ENCODE measurements at regions not wholly inside any gene's neighbourhood (a gene's known extent, or its start where the extent isn't known, plus 50 kb on each side); places are given as distances from the start of the nearest gene placed in this dataset.

GRCh38 chr9:116020801-116021200 is 132.8 kb upstream of the PAPPA start:
- no peaks in the 10 kb centered on the region for H3K27me3 ChIP-seq (ENCODE audit: low read length)
- no peaks in the 10 kb centered on the region for H4K20me1 ChIP-seq (ENCODE audit: low read depth, low read length)
- no peaks in the 10 kb centered on the region for H3K79me2 ChIP-seq (ENCODE audit: insufficient read depth, low read length)
- no peaks in the 10 kb centered on the region for H3K9me3 ChIP-seq (ENCODE audit: insufficient read depth, low read length)
- H3K4me2 ChIP-seq (ENCODE audit: low read depth, low read length, poor library complexity, severe bottlenecking): no peak overlapping the region
- H3K9ac ChIP-seq (ENCODE audit: low read length): no peak overlapping the region
- H3K36me3 ChIP-seq (ENCODE audit: low read length): no peaks in the 10 kb centered on the region
- TF ChIP-seq EZH2phosphoT487 (conservative IDR thresholded peaks at IDR 0.05; ENCODE audit: low read length) (no peak), CTCF (IDR thresholded peaks at IDR 0.05; ENCODE audit: insufficient read depth, low read length, poor library complexity, severe bottlenecking) (no peak)
- no peak overlapping the region for H3K4me3 ChIP-seq (ENCODE audit: insufficient read depth, low read length, poor library complexity, severe bottlenecking)
- H3K9me2 ChIP-seq (replicated peaks; ENCODE audit: insufficient read depth, low read length): no peaks in the 10 kb centered on the region
- H2AFZ ChIP-seq (ENCODE audit: low read depth, low read length, severe bottlenecking): no peak overlapping the region
- H3F3A ChIP-seq (ENCODE audit: insufficient read depth): no peaks in the 10 kb centered on the region
- no peak overlapping the region for H3K27ac ChIP-seq (ENCODE audit: low read depth, low read length)

GRCh38 chr9:116027096-116027495 is 126.5 kb upstream of the PAPPA start:
- Histone ChIP-seq H2AFZ (ENCODE audit: low read depth, low read length, severe bottlenecking) (no peak overlapping the region), H3K36me3 (ENCODE audit: low read length) (no peaks in the 10 kb centered on the region), H3K79me2 (ENCODE audit: insufficient read depth, low read length) (no peaks in the 10 kb centered on the region), H3K4me2 (ENCODE audit: low read depth, low read length, poor library complexity, severe bottlenecking) (no peak overlapping the region), H3K4me3 (ENCODE audit: insufficient read depth, low read length, poor library complexity, severe bottlenecking) (no peak overlapping the region), H4K20me1 (ENCODE audit: low read depth, low read length) (no peaks in the 10 kb centered on the region), H3F3A (ENCODE audit: insufficient read depth) (no peaks in the 10 kb centered on the region), H3K9me3 (ENCODE audit: insufficient read depth, low read length) (no peaks in the 10 kb centered on the region), H3K27ac (ENCODE audit: low read depth, low read length) (no peak overlapping the region), H3K9ac (ENCODE audit: low read length) (no peak overlapping the region), H3K27me3 (ENCODE audit: low read length) (no peaks in the 10 kb centered on the region), H3K9me2 (replicated peaks; ENCODE audit: insufficient read depth, low read length) (no peaks in the 10 kb centered on the region)
- TF ChIP-seq CTCF (IDR thresholded peaks at IDR 0.05; ENCODE audit: insufficient read depth, low read length, poor library complexity, severe bottlenecking) (no peak), EZH2phosphoT487 (conservative IDR thresholded peaks at IDR 0.05; ENCODE audit: low read length) (no peak)

GRCh38 chr9:116027511-116027910 is 126.1 kb upstream of the PAPPA start:
- no peak overlapping the region for H3K27ac ChIP-seq (ENCODE audit: low read depth, low read length)

More at GRCh38 chr9:116027511-116027910, 126.1 kb upstream of the PAPPA start:
- Histone ChIP-seq H3K9me2 (replicated peaks; ENCODE audit: insufficient read depth, low read length) (no peaks in the 10 kb centered on the region), H3K79me2 (ENCODE audit: insufficient read depth, low read length) (no peaks in the 10 kb centered on the region), H2AFZ (ENCODE audit: low read depth, low read length, severe bottlenecking) (no peak overlapping the region), H3K4me2 (ENCODE audit: low read depth, low read length, poor library complexity, severe bottlenecking) (no peak overlapping the region), H3K9ac (ENCODE audit: low read length) (no peak overlapping the region), H4K20me1 (ENCODE audit: low read depth, low read length) (no peaks in the 10 kb centered on the region), H3K9me3 (ENCODE audit: insufficient read depth, low read length) (no peaks in the 10 kb centered on the region), H3K27me3 (ENCODE audit: low read length) (no peaks in the 10 kb centered on the region), H3K4me3 (ENCODE audit: insufficient read depth, low read length, poor library complexity, severe bottlenecking) (no peak overlapping the region), H3F3A (ENCODE audit: insufficient read depth) (no peaks in the 10 kb centered on the region), H3K36me3 (ENCODE audit: low read length) (no peaks in the 10 kb centered on the region)
- TF ChIP-seq EZH2phosphoT487 (conservative IDR thresholded peaks at IDR 0.05; ENCODE audit: low read length) (no peak), CTCF (IDR thresholded peaks at IDR 0.05; ENCODE audit: insufficient read depth, low read length, poor library complexity, severe bottlenecking) (no peak)
